Calu3 (cell line): ENCODE measurements at regions not wholly inside any gene's neighbourhood (a gene's known extent, or its start where the extent isn't known, plus 50 kb on each side); places are given as distances from the start of the nearest gene placed in this dataset.

Experiments used
- BruUV-seq: library from RNA; stranded (reverse); fragments of 400-500 nt; replicated peaks from 2 replicates; lab custom pipeline; 2021; lab: Mats Ljungman, UMichigan
- CTCF ChIA-PET: fragments of 300-600 bp; sonication (Branson Sonifier 250); formaldehyde crosslinking; loops from one replicate; lab custom pipeline; 2022; ENCODE audit warnings: antibody characterized with exemption; lab: Charles Lee
- DNase-seq: peaks from one replicate; pipeline ENCODE4 v3.0.0; 2022
- H3K27ac Mint-ChIP-seq: one replicate; pipeline ENCODE4 v1.8.0; 2022; ENCODE audit warnings: mixed read lengths; ENCODE audit not compliant: unreplicated experiment
- H3K27me3 Mint-ChIP-seq: one replicate; pipeline ENCODE4 v1.8.0; 2022; ENCODE audit warnings: mixed read lengths; ENCODE audit not compliant: unreplicated experiment
- H3K36me3 Mint-ChIP-seq: one replicate; pipeline ENCODE4 v1.8.0; 2022; ENCODE audit warnings: mild to moderate bottlenecking, moderate library complexity, mixed read lengths; ENCODE audit not compliant: insufficient read depth, unreplicated experiment
- H3K4me1 Mint-ChIP-seq: one replicate; pipeline ENCODE4 v1.8.0; 2022; ENCODE audit warnings: mild to moderate bottlenecking, low read depth, mixed read lengths; ENCODE audit not compliant: unreplicated experiment
- H3K4me3 Mint-ChIP-seq: one replicate; pipeline ENCODE4 v1.8.0; 2022; ENCODE audit warnings: mild to moderate bottlenecking, low read depth, moderate library complexity, mixed read lengths; ENCODE audit not compliant: unreplicated experiment
- H3K9me3 Mint-ChIP-seq: one replicate; pipeline ENCODE4 v1.8.0; 2022; ENCODE audit warnings: low read depth, mixed read lengths; ENCODE audit not compliant: unreplicated experiment
- CTCF ChIP-seq: fragments of 200-600 bp; IDR thresholded peaks from one replicate; pipeline ENCODE4 v1.8.0; 2022; ENCODE audit warnings: antibody characterized with exemption; ENCODE audit not compliant: unreplicated experiment
- intact Hi-C: fragments of 100-400 bp; cut with micrococcal nuclease; formaldehyde crosslinking; loops from one replicate; pipeline ENCODE4 v1.10.0; 2022; ENCODE audit not compliant: unreplicated experiment

GRCh38 chr5:51748647-51749046 is 365.4 kb downstream of the ISL1 start:
- intact Hi-C loops: no loop called here
- CTCF ChIA-PET: no interaction called here
- H3K27ac Mint-ChIP-seq: no peak overlapping the region

More at GRCh38 chr5:51748647-51749046, 365.4 kb downstream of the ISL1 start:
- no TSS peak for BruUV-seq
- Mint-ChIP-seq H3K4me1 (no peaks in the 10 kb centered on the region), H3K36me3 (no peaks in the 10 kb centered on the region), H3K9me3 (no peaks in the 10 kb centered on the region), H3K27me3 (no peaks in the 10 kb centered on the region), H3K4me3 (no peak overlapping the region)
- DNase-seq: no peak
- no peak for TF ChIP-seq CTCF
